ENCODE measurements at regions not wholly inside any gene's neighbourhood (a gene's known extent, or its start where the extent isn't known, plus 50 kb on each side); places are given as distances from the start of the nearest gene placed in this dataset.

- intact Hi-C loops (cut with DNase I) = no loop called here
- Histone ChIP-seq H3K27ac (no peak overlapping the region), H3K4me3 (no peak overlapping the region), H3K9me3 (replicated peaks in 1 of 3) (no peaks in the 10 kb centered on the region), H3K4me1 (replicated peaks in 1 of 2) (no peaks in the 10 kb centered on the region), H3K36me3 (replicated peaks in 1 of 2) (no peaks in the 10 kb centered on the region), H3K27me3 (no peaks in the 10 kb centered on the region)
- DNase-seq = no peak
- WGBS, 4 donors = 43 to 48% (median 46%) methylated on average over 2 of the region's 2 CpGs
- TF ChIP-seq CTCF (IDR thresholded peaks at IDR 0.05) (no peak), POLR2A (IDR thresholded peaks at IDR 0.05) (no peak)
These were observed 208.7 kb downstream of the CBLL2 start for GRCh38 chrX:22481436-22481835.

- Histone ChIP-seq H3K4me3 (no peak overlapping the region), H3K4me1 (replicated peaks in 1 of 2) (no peaks in the 10 kb centered on the region), H3K27ac (no peak overlapping the region), H3K27me3 (no peaks in the 10 kb centered on the region), H3K36me3 (replicated peaks in 1 of 2) (no peaks in the 10 kb centered on the region), H3K9me3 (replicated peaks in 1 of 3) (no peaks in the 10 kb centered on the region)
- WGBS, 4 donors = 52 to 64% (median 56%) methylated on average over 6 of the region's 6 CpGs
- TF ChIP-seq POLR2A (IDR thresholded peaks at IDR 0.05) (no peak), CTCF (IDR thresholded peaks at IDR 0.05) (no peak)
- intact Hi-C loops (cut with DNase I) = no loop called here
- no peak for DNase-seq
These were observed 213.6 kb downstream of the CBLL2 start for GRCh38 chrX:22486296-22486695.

- Histone ChIP-seq H3K36me3 (replicated peaks in 1 of 2) (no peaks in the 10 kb centered on the region), H3K4me1 (replicated peaks in 1 of 2) (no peaks in the 10 kb centered on the region), H3K27ac (no peak overlapping the region), H3K27me3 (no peaks in the 10 kb centered on the region), H3K4me3 (no peak overlapping the region), H3K9me3 (replicated peaks in 1 of 3) (no peaks in the 10 kb centered on the region)
- no peak for DNase-seq
- WGBS, 4 donors = 40 to 65% (median 48%) methylated on average over 3 to 5 of the region's 5 CpGs
- TF ChIP-seq POLR2A (IDR thresholded peaks at IDR 0.05) (no peak), CTCF (IDR thresholded peaks at IDR 0.05) (no peak)
- intact Hi-C loops (cut with DNase I) = no loop called here
These were observed 244.2 kb downstream of the CBLL2 start for GRCh38 chrX:22516893-22517292.

- Histone ChIP-seq H3K4me1 (replicated peaks in 1 of 2) (no peaks in the 10 kb centered on the region), H3K4me3 (no peak overlapping the region), H3K36me3 (replicated peaks in 1 of 2) (no peaks in the 10 kb centered on the region), H3K27me3 (no peaks in the 10 kb centered on the region), H3K9me3 (replicated peaks in 1 of 3) (no peaks in the 10 kb centered on the region), H3K27ac (no peak overlapping the region)
- WGBS, 4 donors = 62 to 80% (median 68%) methylated on average over 5 of the region's 5 CpGs
- DNase-seq = no peak
- intact Hi-C loops (cut with DNase I) = no loop called here
- no peak for TF ChIP-seq CTCF (IDR thresholded peaks at IDR 0.05)
- no peak for TF ChIP-seq POLR2A (IDR thresholded peaks at IDR 0.05)
These were observed 247.6 kb downstream of the CBLL2 start for GRCh38 chrX:22520128-22520828.

All from adrenal gland (tissue), 9 donors.